GM23338 (cell line): ENCODE measurements at regions not wholly inside any gene's neighbourhood (a gene's known extent, or its start where the extent isn't known, plus 50 kb on each side); places are given as distances from the start of the nearest gene placed in this dataset.

Experiments used
- ATAC-seq: fragments of 200-7000 bp; cut with Tn5 transposase; 3 replicates; pipeline ENCODE4 v1.9.1; 2020
- DNase-seq: peaks from one replicate; pipeline ENCODE4 v3.0.0-alpha.2; 2015; ENCODE audit warnings: low spot score
- H2AFZ ChIP-seq: fragments of 200-600 bp; sonication (generic); 2 replicates; pipeline ENCODE4 v1.8.0; 2016; ENCODE audit warnings: antibody characterized with exemption, mild to moderate bottlenecking, moderate library complexity
- H3F3A ChIP-seq: fragments of 200-600 bp; sonication (generic); replicated peaks from 2 replicates; pipeline ENCODE4 v1.8.0; 2017; ENCODE audit warnings: antibody characterized with exemption, mixed run types, low read depth
- H3K27ac ChIP-seq: fragments of 200-600 bp; sonication (generic); 2 replicates; pipeline ENCODE4 v1.6.1; 2016; ENCODE audit warnings: low read depth
- H3K27me3 ChIP-seq: fragments of 200-600 bp; sonication (generic); 2 replicates; pipeline ENCODE4 v1.8.0; 2016; ENCODE audit warnings: mild to moderate bottlenecking, mixed run types, moderate library complexity; ENCODE audit not compliant: insufficient read depth
- H3K36me3 ChIP-seq: fragments of 200-600 bp; sonication (generic); 2 replicates; pipeline ENCODE4 v1.8.0; 2016; ENCODE audit warnings: mild to moderate bottlenecking; ENCODE audit not compliant: insufficient read depth
- H3K4me1 ChIP-seq: fragments of 200-600 bp; sonication (generic); 2 replicates; pipeline ENCODE4 v1.8.0; 2016; ENCODE audit warnings: mild to moderate bottlenecking, moderate library complexity; ENCODE audit not compliant: insufficient read depth
- H3K4me2 ChIP-seq: fragments of 200-600 bp; sonication (generic); 2 replicates; pipeline ENCODE4 v1.7.1; 2017; ENCODE audit warnings: mixed run types
- H3K4me3 ChIP-seq: fragments of 200-600 bp; sonication (generic); 2 replicates; pipeline ENCODE4 v1.6.1; 2016; ENCODE audit warnings: mixed run types
- H3K79me2 ChIP-seq: fragments of 200-600 bp; sonication (generic); replicated peaks from 2 replicates; pipeline ENCODE4 v1.8.0; 2017; ENCODE audit warnings: mild to moderate bottlenecking; ENCODE audit not compliant: insufficient read depth
- H3K9me2 ChIP-seq: fragments of 200-600 bp; sonication (generic); 2 replicates; pipeline ENCODE4 v1.8.0; 2017; ENCODE audit not compliant: insufficient read depth
- H4K20me1 ChIP-seq: fragments of 200-600 bp; sonication (generic); replicated peaks from 2 replicates; pipeline ENCODE4 v1.8.0; 2017; ENCODE audit warnings: mild to moderate bottlenecking; ENCODE audit not compliant: insufficient read depth
- H3K27ac Mint-ChIP-seq: 2 replicates; pipeline ENCODE4 v1.8.0; 2020; ENCODE audit warnings: inconsistent platforms, mild to moderate bottlenecking, moderate library complexity, mixed read lengths
- H3K27me3 Mint-ChIP-seq: 3 replicates; pipeline ENCODE4 v1.8.0; 2022; ENCODE audit warnings: low read depth, mild to moderate bottlenecking, moderate library complexity, mixed read lengths, inconsistent platforms; ENCODE audit not compliant: insufficient read depth, poor library complexity
- H3K36me3 Mint-ChIP-seq: 3 replicates; pipeline ENCODE4 v1.8.0; 2021; ENCODE audit warnings: low read depth, mild to moderate bottlenecking, inconsistent platforms, moderate library complexity, mixed read lengths
- H3K4me1 Mint-ChIP-seq: 3 replicates; pipeline ENCODE4 v1.8.0; 2020; ENCODE audit warnings: mild to moderate bottlenecking, inconsistent platforms, mixed read lengths
- H3K4me3 Mint-ChIP-seq: 3 replicates; pipeline ENCODE4 v1.8.0; 2021; ENCODE audit warnings: moderate library complexity, mild to moderate bottlenecking, inconsistent platforms, mixed read lengths
- H3K9me3 Mint-ChIP-seq: 3 replicates; pipeline ENCODE4 v1.8.0; 2020; ENCODE audit warnings: moderate library complexity, mild to moderate bottlenecking, inconsistent platforms, mixed read lengths
- CREB1 ChIP-seq: fragments of 250-450 bp; sonication (Bioruptor Pico); IDR thresholded peaks from 2 replicates; pipeline ENCODE4 v1.5.0; 2020; ENCODE audit warnings: low read depth, mild to moderate bottlenecking, moderate library complexity
- CTCF ChIP-seq, 2 experiments: fragments of 200-600 bp in 1 of 2; sonication (generic) in 1 of 2; conservative IDR thresholded peaks; 2 replicates each; pipeline versions ENCODE4 v1.5.1 to v1.6.1; 2016 to 2017; ENCODE audit warnings: antibody characterized with exemption in 2 of 2, low read depth in 2 of 2, mild to moderate bottlenecking in 2 of 2, moderate library complexity in 1 of 2
- ETS1 ChIP-seq: IDR thresholded peaks from 2 replicates; pipeline ENCODE4 v1.6.1; 2016; ENCODE audit warnings: antibody characterized with exemption
- EZH2 ChIP-seq: fragments of 200-600 bp; sonication (generic); IDR thresholded peaks from one replicate; pipeline ENCODE4 v1.8.0; 2017; ENCODE audit warnings: antibody characterized with exemption, mild to moderate bottlenecking, low read depth; ENCODE audit not compliant: unreplicated experiment
- EZH2phosphoT487 ChIP-seq: fragments of 200-600 bp; sonication (generic); IDR thresholded peaks from one replicate; pipeline ENCODE4 v1.8.1; 2018; ENCODE audit warnings: antibody characterized with exemption; ENCODE audit not compliant: unreplicated experiment
- JUNB ChIP-seq: IDR thresholded peaks from one replicate; pipeline ENCODE4 v1.6.1; 2016; ENCODE audit warnings: antibody characterized with exemption; ENCODE audit not compliant: unreplicated experiment
- NANOG ChIP-seq: IDR thresholded peaks from 2 replicates; pipeline ENCODE4 v1.6.1; 2016; ENCODE audit warnings: antibody characterized with exemption, borderline replicate concordance
- POLR2AphosphoS5 ChIP-seq: IDR thresholded peaks from 2 replicates; pipeline ENCODE4 v1.6.1; 2016; ENCODE audit warnings: antibody characterized with exemption, low read depth
- REST ChIP-seq: IDR thresholded peaks from one replicate; pipeline ENCODE4 v1.6.1; 2018; ENCODE audit warnings: antibody characterized with exemption; ENCODE audit not compliant: unreplicated experiment
- STAT1 ChIP-seq: IDR thresholded peaks from one replicate; pipeline ENCODE4 v1.6.1; 2016; ENCODE audit warnings: antibody characterized with exemption; ENCODE audit not compliant: unreplicated experiment
- ZNF114 ChIP-seq: fragments of 250-450 bp; sonication (Bioruptor Pico); IDR thresholded peaks from 2 replicates; pipeline ENCODE4 v1.5.0; 2020; ENCODE audit warnings: mild to moderate bottlenecking, moderate library complexity
- ZNF331 ChIP-seq: fragments of 250-450 bp; sonication (Bioruptor Pico); IDR thresholded peaks from 2 replicates; pipeline ENCODE4 v1.5.0; 2020; ENCODE audit warnings: low read depth, mild to moderate bottlenecking, moderate library complexity
- ZNF462 ChIP-seq: fragments of 250-450 bp; sonication (Bioruptor Pico); IDR thresholded peaks from 2 replicates; pipeline ENCODE4 v1.5.0; 2020; ENCODE audit warnings: mild to moderate bottlenecking, moderate library complexity

GRCh38 chr5:72013766-72014624 lies 93.3 kb upstream of the MAP1B start:
- H3F3A ChIP-seq = no peaks in the 10 kb centered on the region
- H3K4me1 ChIP-seq = peaks cover 6% of the 10 kb centered on the region; the same call in 1 of the 2 replicates
- no peaks in the 10 kb centered on the region for H3K36me3 ChIP-seq
- Mint-ChIP-seq H3K4me3 (no peak overlapping the region), H3K36me3 (no peaks in the 10 kb centered on the region), H3K27me3 (peaks cover 6% of the 10 kb centered on the region), H3K27ac (no peak overlapping the region), H3K9me3 (no peaks in the 10 kb centered on the region), H3K4me1 (peaks cover 18% of the 10 kb centered on the region)
- H3K9me2 ChIP-seq = no peaks in the 10 kb centered on the region
- H4K20me1 ChIP-seq = no peaks in the 10 kb centered on the region
- TF ChIP-seq JUNB (no peak), ZNF462 (CRISPR knock-in tag) (no peak), STAT1 (no peak), ZNF114 (no peak), CTCF (conservative IDR thresholded peaks at IDR 0.05; ENCODE audit: low read depth in 2 of 2) (no peak), REST (no peak), ETS1 (no peak), ZNF331 (no peak), CREB1 (CRISPR knock-in tag) (no peak), EZH2phosphoT487 (no peak), NANOG (no peak), POLR2AphosphoS5 (no peak), EZH2 (no peak)
- ATAC-seq = peak; percentile 52
- no peaks in the 10 kb centered on the region for H3K79me2 ChIP-seq
- H3K27ac ChIP-seq = no peak overlapping the region
- peak; percentile 56 for DNase-seq
- no peak overlapping the region for H3K4me3 ChIP-seq
- H3K27me3 ChIP-seq = no peaks in the 10 kb centered on the region
- H2AFZ ChIP-seq = peak overlapping the region; percentile 90
- no peak overlapping the region; the same call in 1 of the 2 replicates for H3K4me2 ChIP-seq
